ENCODE measurements at regions not wholly inside any gene's neighbourhood (a gene's known extent, or its start where the extent isn't known, plus 50 kb on each side); places are given as distances from the start of the nearest gene placed in this dataset.

- TF ChIP-seq POLR2AphosphoS5 (IDR thresholded peaks at IDR 0.05; ENCODE audit: low read depth, low read length) (no peak), POU2F2 (IDR thresholded peaks at IDR 0.05; ENCODE audit: low read depth, low read length) (no peak), POLR2A (IDR thresholded peaks at IDR 0.05; ENCODE audit: low read depth, low read length) (no peak), PAX5 (IDR thresholded peaks at IDR 0.05; ENCODE audit: insufficient read depth, low read length, severe bottlenecking) (no peak), SPI1 (IDR thresholded peaks at IDR 0.05; ENCODE audit: low read depth, low read length) (no peak), TAF1 (IDR thresholded peaks at IDR 0.05; ENCODE audit: low read depth, low read length) (no peak)
These were observed 189.4 kb upstream of the PRDM1 start for GRCh38 chr6:105896821-105897095.

All from GM12891 (cell line).